ENCODE measurements at regions not wholly inside any gene's neighbourhood (a gene's known extent, or its start where the extent isn't known, plus 50 kb on each side); places are given as distances from the start of the nearest gene placed in this dataset.

GRCh38 chr17:51486885-51487520 is 226.7 kb downstream of the UTP18 start:
- H3K4me1 Mint-ChIP-seq: peaks cover 5% of the 10 kb centered on the region; the same call in 2 of the 3 replicates
- H3K9me3 Mint-ChIP-seq: no peaks in the 10 kb centered on the region; the same call in 2 of the 3 replicates
- Histone ChIP-seq H3K9me2 (ENCODE audit: insufficient read depth) (no peaks in the 10 kb centered on the region; the same call in 1 of the 2 replicates), H3K27ac (ENCODE audit: low read depth) (no peak overlapping the region), H3K36me3 (ENCODE audit: insufficient read depth) (no peaks in the 10 kb centered on the region), H3K79me2 (replicated peaks; ENCODE audit: insufficient read depth) (no peaks in the 10 kb centered on the region), H3F3A (replicated peaks; ENCODE audit: low read depth) (no peaks in the 10 kb centered on the region), H3K4me2 (no peak overlapping the region), H3K4me1 (ENCODE audit: insufficient read depth) (no peaks in the 10 kb centered on the region), H2AFZ (0 out of 2 replicates have a peak overlapping the region, but pooled peaks have one; percentile 66), H3K4me3 (no peak overlapping the region), H3K27me3 (ENCODE audit: insufficient read depth) (no peaks in the 10 kb centered on the region), H4K20me1 (replicated peaks; ENCODE audit: insufficient read depth) (no peaks in the 10 kb centered on the region)
- DNase-seq (ENCODE audit: low spot score) (no peak), ATAC-seq (no peak)
- TF ChIP-seq NANOG (IDR thresholded peaks at IDR 0.05; ENCODE audit: borderline replicate concordance) (no peak), ZNF331 (CRISPR knock-in tag; IDR thresholded peaks at IDR 0.05; ENCODE audit: low read depth) (no peak), JUNB (IDR thresholded peaks at IDR 0.05; ENCODE audit: unreplicated experiment) (no peak), EZH2 (IDR thresholded peaks at IDR 0.05; ENCODE audit: low read depth, unreplicated experiment) (no peak), CTCF (conservative IDR thresholded peaks at IDR 0.05; ENCODE audit: low read depth in 2 of 2) (no peak), CREB1 (CRISPR knock-in tag; IDR thresholded peaks at IDR 0.05; ENCODE audit: low read depth) (no peak), ZNF114 (CRISPR knock-in tag; IDR thresholded peaks at IDR 0.05) (no peak), EZH2phosphoT487 (IDR thresholded peaks at IDR 0.05; ENCODE audit: unreplicated experiment) (no peak), ZNF462 (CRISPR knock-in tag; IDR thresholded peaks at IDR 0.05) (no peak), STAT1 (IDR thresholded peaks at IDR 0.05; ENCODE audit: unreplicated experiment) (no peak), POLR2AphosphoS5 (IDR thresholded peaks at IDR 0.05; ENCODE audit: low read depth) (no peak), REST (IDR thresholded peaks at IDR 0.05; ENCODE audit: unreplicated experiment) (no peak)
- TF ChIP-seq, protein P1, sequence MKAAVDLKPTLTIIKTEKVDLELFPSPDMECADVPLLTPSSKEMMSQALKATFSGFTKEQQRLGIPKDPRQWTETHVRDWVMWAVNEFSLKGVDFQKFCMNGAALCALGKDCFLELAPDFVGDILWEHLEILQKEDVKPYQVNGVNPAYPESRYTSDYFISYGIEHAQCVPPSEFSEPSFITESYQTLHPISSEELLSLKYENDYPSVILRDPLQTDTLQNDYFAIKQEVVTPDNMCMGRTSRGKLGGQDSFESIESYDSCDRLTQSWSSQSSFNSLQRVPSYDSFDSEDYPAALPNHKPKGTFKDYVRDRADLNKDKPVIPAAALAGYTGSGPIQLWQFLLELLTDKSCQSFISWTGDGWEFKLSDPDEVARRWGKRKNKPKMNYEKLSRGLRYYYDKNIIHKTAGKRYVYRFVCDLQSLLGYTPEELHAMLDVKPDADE (IDR thresholded peaks at IDR 0.05): no peak
- peaks cover 2% of the 10 kb centered on the region for H3K27me3 Mint-ChIP-seq (ENCODE audit: insufficient read depth, low read depth, poor library complexity)
- no peak overlapping the region for H3K27ac Mint-ChIP-seq
- H3K36me3 Mint-ChIP-seq (ENCODE audit: low read depth): no peaks in the 10 kb centered on the region
- no peak overlapping the region for H3K4me3 Mint-ChIP-seq
